Psoas muscle (tissue), 7 donors: ENCODE measurements at regions not wholly inside any gene's neighbourhood (a gene's known extent, or its start where the extent isn't known, plus 50 kb on each side); places are given as distances from the start of the nearest gene placed in this dataset.

ENCODE experiments used
- ATAC-seq, 4 donors: fragments of 200-7000 bp; cut with Tn5 transposase; one replicate each; pipeline ENCODE4 v1.9.1; 2020; ENCODE audit warnings: moderate library complexity in 3 of 4, mild to moderate bottlenecking in 2 of 4
- DNase-seq, 2 donors: peaks; one replicate each; pipeline ENCODE4 v3.0.0-alpha.2; 2020
- H3K27ac ChIP-seq: fragments of 200-600 bp; one replicate; pipeline ENCODE4 v1.8.0; 2022
- H3K27me3 ChIP-seq, 3 donors: fragments of 200-600 bp in 1 of 3; one replicate each; pipeline versions ENCODE4 v1.6.1 to v1.8.0; 2013 to 2022; ENCODE audit warnings: low read length in 2 of 3, mild to moderate bottlenecking in 2 of 3, moderate library complexity in 1 of 3; ENCODE audit not compliant: insufficient read depth in 3 of 3
- H3K36me3 ChIP-seq, 2 donors: fragments of 200-600 bp in 1 of 2; one replicate each; pipeline versions ENCODE4 v1.6.1 to v1.8.0; 2013 to 2022; ENCODE audit warnings: low read depth in 1 of 2, mild to moderate bottlenecking in 1 of 2, moderate library complexity in 1 of 2; ENCODE audit not compliant: insufficient read depth in 1 of 2
- H3K4me1 ChIP-seq: fragments of 200-600 bp; one replicate; pipeline ENCODE4 v1.8.0; 2022
- H3K4me3 ChIP-seq: fragments of 200-600 bp; one replicate; pipeline ENCODE4 v1.8.0; 2022; ENCODE audit warnings: mild to moderate bottlenecking
- H3K9me3 ChIP-seq: fragments of 200-600 bp; one replicate; pipeline ENCODE4 v1.8.0; 2022
- WGBS, 3 donors: extraction: QIAGEN DNeasy Blood & Tissue Kit; methylation state at CpG; one replicate each; pipeline versions ENCODE4 v1.1.6 to v1.1.7; 2013; 5-methylcytosine and 5-hydroxymethylcytosine counted together
- intact Hi-C, 2 donors: fragments of 100-400 bp; cut with DNase I; formaldehyde crosslinking; loops; one replicate each; pipeline versions ENCODE4 v1.11.0 to v1.14.2; 2022
- TF ChIP-seq, protein P1 (sequence below): fragments of 200-600 bp; IDR thresholded peaks from one replicate; pipeline ENCODE4 v1.8.0; 2022; ENCODE audit warnings: antibody characterized with exemption
- donor health status: healthy with polysubstance abuse.
- donor health status: DM: no; HTN: no; CAD: no; lungs with moderate emphysema.
- donor health status: Bipolar disorder and iron deficiency.
- donor health status: healthy.
- donor health status: DM: yes; HTN: yes; CAD: no.
- donor health status: DM: no; HTN: no; CAD: no.
- donor health status: DM: yes; HTN: yes; CAD: no.

DNA sequence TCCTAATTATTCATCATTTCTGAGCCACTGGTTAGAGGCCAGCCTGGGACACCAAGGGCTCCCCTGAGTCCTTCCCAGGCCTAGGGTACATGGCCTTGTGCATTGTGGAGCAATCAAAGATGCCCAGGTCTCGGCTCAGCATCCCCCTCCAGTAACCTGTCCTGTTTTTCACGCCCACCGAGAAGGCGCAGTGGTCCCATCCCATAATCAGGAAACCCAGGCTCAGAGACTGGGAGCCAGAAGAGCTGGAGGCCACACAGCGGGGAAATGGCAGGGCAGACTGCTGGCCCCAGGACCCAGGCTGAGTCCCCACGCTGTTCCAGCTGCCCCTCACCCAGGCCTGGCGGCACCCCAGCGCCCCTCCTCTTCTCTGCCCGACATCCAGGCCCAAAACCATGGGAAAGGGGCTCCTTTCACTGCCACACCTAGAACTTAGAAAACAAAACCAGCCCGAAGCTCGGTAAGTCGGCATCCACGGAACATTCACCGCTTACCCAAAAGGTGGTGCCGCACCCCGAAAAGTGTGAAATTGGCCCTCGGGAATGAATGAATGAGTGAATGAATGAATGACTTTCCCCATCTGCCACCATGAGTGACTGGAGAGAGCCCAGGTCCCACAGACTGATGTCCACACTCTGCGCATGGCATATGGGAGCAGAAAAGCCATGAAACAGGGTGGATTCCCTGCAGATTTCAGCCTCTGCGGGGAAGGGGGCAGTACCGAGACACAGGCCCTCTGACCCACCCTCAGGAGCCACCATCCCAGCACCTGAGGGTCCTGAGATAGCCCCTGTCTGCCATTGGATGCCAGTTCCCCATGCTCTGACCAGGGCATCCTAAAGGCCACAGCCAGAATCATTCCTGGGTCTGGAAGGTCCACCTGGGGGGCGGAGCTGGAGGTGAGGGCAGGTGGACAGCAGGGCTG lies 132.5 kb downstream of the OLFM1 start:
- TF ChIP-seq, protein P1, sequence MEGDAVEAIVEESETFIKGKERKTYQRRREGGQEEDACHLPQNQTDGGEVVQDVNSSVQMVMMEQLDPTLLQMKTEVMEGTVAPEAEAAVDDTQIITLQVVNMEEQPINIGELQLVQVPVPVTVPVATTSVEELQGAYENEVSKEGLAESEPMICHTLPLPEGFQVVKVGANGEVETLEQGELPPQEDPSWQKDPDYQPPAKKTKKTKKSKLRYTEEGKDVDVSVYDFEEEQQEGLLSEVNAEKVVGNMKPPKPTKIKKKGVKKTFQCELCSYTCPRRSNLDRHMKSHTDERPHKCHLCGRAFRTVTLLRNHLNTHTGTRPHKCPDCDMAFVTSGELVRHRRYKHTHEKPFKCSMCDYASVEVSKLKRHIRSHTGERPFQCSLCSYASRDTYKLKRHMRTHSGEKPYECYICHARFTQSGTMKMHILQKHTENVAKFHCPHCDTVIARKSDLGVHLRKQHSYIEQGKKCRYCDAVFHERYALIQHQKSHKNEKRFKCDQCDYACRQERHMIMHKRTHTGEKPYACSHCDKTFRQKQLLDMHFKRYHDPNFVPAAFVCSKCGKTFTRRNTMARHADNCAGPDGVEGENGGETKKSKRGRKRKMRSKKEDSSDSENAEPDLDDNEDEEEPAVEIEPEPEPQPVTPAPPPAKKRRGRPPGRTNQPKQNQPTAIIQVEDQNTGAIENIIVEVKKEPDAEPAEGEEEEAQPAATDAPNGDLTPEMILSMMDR, result no peak

DNA sequence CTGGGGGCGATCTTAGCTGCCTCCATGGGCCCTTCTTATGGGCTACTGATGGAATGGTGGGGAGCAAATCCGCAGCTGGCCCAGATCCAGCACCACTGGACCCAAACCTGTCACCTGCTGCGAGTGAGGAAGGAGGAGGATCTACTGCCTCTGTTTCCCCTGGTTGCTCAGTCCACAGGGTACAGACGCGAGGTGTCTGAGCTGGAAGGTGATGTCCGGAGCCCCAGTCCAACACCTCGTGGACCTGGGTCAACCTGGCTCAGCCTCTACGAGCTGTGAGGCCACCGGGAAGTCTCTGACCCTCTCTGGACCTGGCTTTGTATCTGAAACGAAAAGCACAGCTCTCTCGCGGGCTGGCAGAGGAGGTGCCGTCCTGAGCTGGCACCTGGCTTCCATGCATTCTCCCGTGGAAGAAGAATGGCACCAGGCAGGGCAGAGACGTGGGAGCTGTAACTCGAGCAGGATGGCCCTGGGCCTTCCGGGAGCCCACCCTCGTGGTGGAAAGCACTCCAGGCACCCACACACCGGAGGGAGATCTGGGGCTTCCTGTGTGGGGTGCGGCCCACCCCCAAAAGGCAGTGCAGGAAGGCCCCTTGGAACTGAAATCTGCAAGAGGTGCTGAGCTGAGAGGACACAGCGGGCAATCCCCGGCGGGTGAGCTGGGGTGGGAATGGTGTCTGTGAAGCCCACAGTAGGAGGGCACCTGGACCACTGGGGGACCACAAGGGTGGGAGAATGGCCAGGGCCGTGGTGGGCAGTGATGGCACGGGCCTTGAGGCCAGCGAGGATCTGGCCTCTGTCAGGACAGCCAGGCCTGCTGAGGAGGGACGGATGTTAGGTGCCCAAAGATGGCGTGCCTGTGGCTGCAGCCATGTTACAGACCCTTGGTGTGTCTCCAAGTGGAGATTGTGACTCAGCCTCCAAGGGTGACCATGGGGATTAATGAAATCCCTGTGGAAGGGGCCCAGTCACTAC lies 133.4 kb downstream of the OLFM1 start:
- no peak overlapping the region for H3K4me3 ChIP-seq
- H3K27ac ChIP-seq, result no peak overlapping the region
- no peaks in the 10 kb centered on the region for H3K9me3 ChIP-seq
- intact Hi-C loops, result no loop called here
- no peak for ATAC-seq
- no peaks in the 10 kb centered on the region for H3K4me1 ChIP-seq
- peaks cover 0 to 54% (median 17%) of the 10 kb centered on the region in 3 donors for H3K27me3 ChIP-seq
- DNase-seq, result peak in 1 of 2 donors; percentile 36
- no peaks in the 10 kb centered on the region for H3K36me3 ChIP-seq
- TF ChIP-seq, protein P1, result no peak
- WGBS, 3 donors, result 71 to 78% (median 78%) methylated on average over 28 of the region's 28 CpGs

More for the DNA sequence above, 132.5 kb downstream of the OLFM1 start:
- intact Hi-C loops, result no loop called here
- no peak for ATAC-seq
- no peaks in the 10 kb centered on the region for H3K36me3 ChIP-seq
- peak in 1 of 2 donors; percentile 16 for DNase-seq
- WGBS, 3 donors, result 92 to 93% (median 92%) methylated on average over 21 of the region's 21 CpGs
- no peaks in the 10 kb centered on the region for H3K4me1 ChIP-seq
- H3K27ac ChIP-seq, result no peak overlapping the region
- H3K4me3 ChIP-seq, result no peak overlapping the region
- H3K9me3 ChIP-seq, result no peaks in the 10 kb centered on the region
- H3K27me3 ChIP-seq, result peaks cover 0 to 62% (median 17%) of the 10 kb centered on the region in 3 donors

DNA sequence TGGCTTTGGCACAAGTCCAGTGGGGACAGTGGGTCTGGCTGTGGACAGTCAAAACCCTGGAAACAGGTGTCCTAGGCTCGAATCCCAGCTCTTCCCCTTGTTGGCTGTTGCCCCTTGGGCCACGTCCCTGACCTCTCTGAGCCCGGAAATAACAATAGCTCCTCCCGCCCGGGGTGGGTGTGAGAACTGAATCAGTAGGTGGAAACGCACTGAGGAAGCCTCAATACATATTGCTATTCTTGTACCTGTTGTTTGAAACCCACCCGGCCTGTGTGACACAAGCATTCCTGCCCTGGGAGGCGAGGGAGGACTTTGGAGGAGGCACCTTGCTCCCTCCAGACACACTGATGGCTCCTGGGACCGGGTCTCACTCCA lies 134.1 kb downstream of the OLFM1 start:
- Histone ChIP-seq H3K9me3 (no peaks in the 10 kb centered on the region), H3K4me3 (no peak overlapping the region), H3K36me3 (no peaks in the 10 kb centered on the region), H3K27ac (no peak overlapping the region), H3K27me3 (peaks cover 0 to 47% (median 12%) of the 10 kb centered on the region in 3 donors), H3K4me1 (no peaks in the 10 kb centered on the region)
- TF ChIP-seq, protein P1, result no peak
- peak in 1 of 2 donors; percentile 28 for DNase-seq
- 55 to 62% (median 56%) methylated on average over 9 of the region's 9 CpGs for WGBS, 3 donors
- no peak for ATAC-seq
- intact Hi-C loops, result no loop called here

DNA sequence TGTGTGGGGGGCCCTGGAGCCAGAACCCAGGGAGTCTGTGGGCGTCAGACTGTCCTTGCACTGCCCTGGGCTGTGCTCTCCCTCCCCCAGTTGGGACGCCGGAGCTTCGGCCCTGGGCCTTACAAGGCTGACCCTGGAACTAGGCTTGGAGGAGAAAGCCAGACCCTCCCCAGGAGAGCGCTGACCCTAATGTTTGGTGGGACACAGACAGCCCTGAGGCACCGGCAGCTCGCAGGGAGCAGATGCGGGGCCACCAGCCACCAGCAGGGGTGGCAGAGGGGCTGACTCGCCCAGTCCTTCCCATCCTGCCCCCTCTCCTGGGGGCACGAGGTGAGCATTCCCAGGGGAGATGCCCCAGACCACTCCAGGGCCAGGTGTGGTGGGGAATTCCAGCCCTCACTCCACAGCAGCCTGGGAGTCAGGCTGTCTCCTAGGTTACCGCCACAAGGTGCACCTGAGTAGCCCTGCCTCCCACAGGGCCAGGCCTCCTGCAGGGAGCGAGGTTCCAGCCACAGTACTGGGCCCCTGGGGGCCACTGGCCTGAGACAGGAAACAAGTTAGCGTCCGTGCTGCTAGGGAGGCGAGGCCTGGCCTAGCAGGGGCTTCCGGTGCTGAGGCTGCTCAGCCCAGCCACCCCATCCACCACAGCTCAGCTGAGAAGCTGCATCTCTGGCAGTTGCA lies 134.6 kb downstream of the OLFM1 start:
- DNase-seq (peak in 1 of 2 donors; percentile 39), ATAC-seq (no peak)
- Histone ChIP-seq H3K27me3 (peaks cover 0 to 41% (median 12%) of the 10 kb centered on the region in 3 donors), H3K4me1 (no peaks in the 10 kb centered on the region), H3K4me3 (no peak overlapping the region), H3K27ac (no peak overlapping the region), H3K36me3 (no peaks in the 10 kb centered on the region), H3K9me3 (no peaks in the 10 kb centered on the region)
- 73 to 80% (median 76%) methylated on average over 15 to 16 of the region's 16 CpGs for WGBS, 3 donors
- TF ChIP-seq, protein P1, result no peak
- intact Hi-C loops, result no loop called here
